COLO829 (cell line): ENCODE measurements at regions not wholly inside any gene's neighbourhood (a gene's known extent, or its start where the extent isn't known, plus 50 kb on each side); places are given as distances from the start of the nearest gene placed in this dataset.
"Not testable (repeated sequence)": the region's sequence is repeated elsewhere in the genome, so short reads cannot be mapped to it uniquely, and the experiment has no call there.

Experiments
- DNase-seq: peaks from one replicate; pipeline ENCODE4 v3.0.0; 2012; ENCODE audit warnings: low spot score

GRCh38 chr12:61291647-61292046 lies 968.6 kb upstream of the USP15 start:
- DNase-seq, result no peak

- not testable (repeated sequence) for DNase-seq
These were observed 966.2 kb upstream of the USP15 start for GRCh38 chr12:61294011-61294410.

GRCh38 chr12:61301817-61302216 lies 958.4 kb upstream of the USP15 start:
- DNase-seq, result no peak

- no peak for DNase-seq
These were observed 957.9 kb upstream of the USP15 start for GRCh38 chr12:61302282-61302681.

GRCh38 chr12:61308220-61308619 lies 952.0 kb upstream of the USP15 start:
- no peak for DNase-seq

- DNase-seq, result no peak
These were observed 948.8 kb upstream of the USP15 start for GRCh38 chr12:61311413-61311812.

GRCh38 chr12:61348871-61349270 lies 911.3 kb upstream of the USP15 start:
- peak; percentile 58 for DNase-seq

GRCh38 chr12:61355105-61355504 lies 905.1 kb upstream of the USP15 start:
- no peak for DNase-seq

- DNase-seq, result no peak
These were observed 903.7 kb upstream of the USP15 start for GRCh38 chr12:61356485-61356884.

- DNase-seq, result no peak
These were observed 902.7 kb upstream of the USP15 start for GRCh38 chr12:61357496-61357895.

- DNase-seq, result no peak
These were observed 898.2 kb upstream of the USP15 start for GRCh38 chr12:61362037-61362436.

- DNase-seq, result no peak
These were observed 895.2 kb upstream of the USP15 start for GRCh38 chr12:61365001-61365400.

GRCh38 chr12:61367281-61367785 lies 892.9 kb upstream of the USP15 start:
- DNase-seq, result no peak

GRCh38 chr12:61369241-61369910 lies 890.8 kb upstream of the USP15 start:
- DNase-seq, result no peak

GRCh38 chr12:61384511-61384910 lies 875.7 kb upstream of the USP15 start:
- peak; percentile 1 for DNase-seq

- DNase-seq, result peak; percentile 54
These were observed 874.4 kb upstream of the USP15 start for GRCh38 chr12:61385771-61386170.

- DNase-seq, result no peak
These were observed 862.5 kb upstream of the USP15 start for GRCh38 chr12:61397668-61398067.

- no peak for DNase-seq
These were observed 848.0 kb upstream of the USP15 start for GRCh38 chr12:61412201-61412600.

GRCh38 chr12:61414470-61414869 lies 845.7 kb upstream of the USP15 start:
- DNase-seq, result peak; percentile 20

- DNase-seq, result no peak
These were observed 837.4 kb upstream of the USP15 start for GRCh38 chr12:61422786-61423185.

GRCh38 chr12:61452076-61452475 lies 808.1 kb upstream of the USP15 start:
- peak; percentile 65 for DNase-seq

- no peak for DNase-seq
These were observed 772.5 kb upstream of the USP15 start for GRCh38 chr12:61487728-61488127.

- DNase-seq, result no peak
These were observed 769.4 kb upstream of the USP15 start for GRCh38 chr12:61490526-61491498.
